ENCODE measurements at regions not wholly inside any gene's neighbourhood (a gene's known extent, or its start where the extent isn't known, plus 50 kb on each side); places are given as distances from the start of the nearest gene placed in this dataset.

GRCh38 chr5:23012842-23013241, 159.7 kb upstream of the CDH12 start:
- no peaks in the 10 kb centered on the region for H3K4me1 ChIP-seq
- intact Hi-C loops (cut with DNase I; ENCODE audit: low total_unique reads): no loop called here
- DNase-seq: no peak
- H3K36me3 ChIP-seq (ENCODE audit: low read depth, missing control alignments): no peaks in the 10 kb centered on the region
- H3K27ac ChIP-seq: no peak overlapping the region
- TF ChIP-seq, protein P1, sequence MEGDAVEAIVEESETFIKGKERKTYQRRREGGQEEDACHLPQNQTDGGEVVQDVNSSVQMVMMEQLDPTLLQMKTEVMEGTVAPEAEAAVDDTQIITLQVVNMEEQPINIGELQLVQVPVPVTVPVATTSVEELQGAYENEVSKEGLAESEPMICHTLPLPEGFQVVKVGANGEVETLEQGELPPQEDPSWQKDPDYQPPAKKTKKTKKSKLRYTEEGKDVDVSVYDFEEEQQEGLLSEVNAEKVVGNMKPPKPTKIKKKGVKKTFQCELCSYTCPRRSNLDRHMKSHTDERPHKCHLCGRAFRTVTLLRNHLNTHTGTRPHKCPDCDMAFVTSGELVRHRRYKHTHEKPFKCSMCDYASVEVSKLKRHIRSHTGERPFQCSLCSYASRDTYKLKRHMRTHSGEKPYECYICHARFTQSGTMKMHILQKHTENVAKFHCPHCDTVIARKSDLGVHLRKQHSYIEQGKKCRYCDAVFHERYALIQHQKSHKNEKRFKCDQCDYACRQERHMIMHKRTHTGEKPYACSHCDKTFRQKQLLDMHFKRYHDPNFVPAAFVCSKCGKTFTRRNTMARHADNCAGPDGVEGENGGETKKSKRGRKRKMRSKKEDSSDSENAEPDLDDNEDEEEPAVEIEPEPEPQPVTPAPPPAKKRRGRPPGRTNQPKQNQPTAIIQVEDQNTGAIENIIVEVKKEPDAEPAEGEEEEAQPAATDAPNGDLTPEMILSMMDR (IDR thresholded peaks at IDR 0.05): no peak
- TF ChIP-seq POLR2A (IDR thresholded peaks at IDR 0.05): no peak
- WGBS, 2 donors: 42 to 46% methylated on average over 5 of the region's 5 CpGs
- H3K27me3 ChIP-seq: no peaks in the 10 kb centered on the region
- no peaks in the 10 kb centered on the region for H3K9me3 ChIP-seq
- H3K4me3 ChIP-seq: peak overlapping the region in 1 of 2 donors; percentile 5

GRCh38 chr5:23007762-23008161, 154.6 kb upstream of the CDH12 start:
- Histone ChIP-seq H3K36me3 (ENCODE audit: low read depth, missing control alignments) (no peaks in the 10 kb centered on the region), H3K27me3 (no peaks in the 10 kb centered on the region), H3K4me1 (no peaks in the 10 kb centered on the region), H3K4me3 (no peak overlapping the region), H3K9me3 (no peaks in the 10 kb centered on the region), H3K27ac (no peak overlapping the region)
- no peak for TF ChIP-seq POLR2A (IDR thresholded peaks at IDR 0.05)
- TF ChIP-seq, protein P1 (IDR thresholded peaks at IDR 0.05): no peak
- no peak for DNase-seq
- intact Hi-C loops (cut with DNase I; ENCODE audit: low total_unique reads): no loop called here
- WGBS, 2 donors: 67 to 92% methylated on average over 1 of the region's 1 CpG

GRCh38 chr5:23007236-23007635, 154.1 kb upstream of the CDH12 start:
- H3K36me3 ChIP-seq (ENCODE audit: low read depth, missing control alignments): no peaks in the 10 kb centered on the region
- DNase-seq: no peak
- H3K9me3 ChIP-seq: no peaks in the 10 kb centered on the region
- H3K27ac ChIP-seq: no peak overlapping the region
- 43 to 64% methylated on average over 1 of the region's 1 CpG for WGBS, 2 donors
- TF ChIP-seq POLR2A (IDR thresholded peaks at IDR 0.05): no peak
- TF ChIP-seq, protein P1 (IDR thresholded peaks at IDR 0.05): no peak
- intact Hi-C loops (cut with DNase I; ENCODE audit: low total_unique reads): no loop called here
- H3K4me3 ChIP-seq: no peak overlapping the region
- no peaks in the 10 kb centered on the region for H3K27me3 ChIP-seq
- no peaks in the 10 kb centered on the region for H3K4me1 ChIP-seq

DNA sequence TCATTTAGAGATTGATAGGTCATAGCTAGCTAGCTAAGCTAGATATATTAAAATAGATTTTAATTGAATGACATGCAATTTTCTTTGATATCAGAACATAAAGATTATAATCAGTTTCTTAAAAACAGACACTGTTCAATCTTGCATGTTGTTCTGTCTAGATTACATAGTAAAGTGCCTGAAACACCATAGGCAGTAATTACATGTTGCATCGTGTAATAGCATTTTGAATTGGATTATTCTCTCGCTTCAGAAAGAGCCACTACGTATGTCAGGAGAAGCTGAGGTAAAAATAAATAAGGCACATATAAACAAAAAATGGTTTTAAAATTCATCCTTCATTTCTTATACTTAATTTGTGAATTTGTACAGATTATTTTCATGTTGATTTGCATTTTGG, 148.0 kb upstream of the CDH12 start:
- Histone ChIP-seq H3K9me3 (no peaks in the 10 kb centered on the region), H3K4me1 (no peaks in the 10 kb centered on the region), H3K4me3 (no peak overlapping the region), H3K27ac (no peak overlapping the region), H3K36me3 (ENCODE audit: low read depth, missing control alignments) (no peaks in the 10 kb centered on the region), H3K27me3 (no peaks in the 10 kb centered on the region)
- WGBS, 2 donors: 94% methylated on average over 3 of the region's 3 CpGs
- no peak for DNase-seq
- no peak for TF ChIP-seq POLR2A (IDR thresholded peaks at IDR 0.05)
- TF ChIP-seq, protein P1 (IDR thresholded peaks at IDR 0.05): no peak
- intact Hi-C loops (cut with DNase I; ENCODE audit: low total_unique reads): no loop called here

GRCh38 chr5:22998774-22999173, 145.6 kb upstream of the CDH12 start:
- TF ChIP-seq POLR2A (IDR thresholded peaks at IDR 0.05): no peak
- TF ChIP-seq, protein P1 (IDR thresholded peaks at IDR 0.05): no peak
- Histone ChIP-seq H3K9me3 (no peaks in the 10 kb centered on the region), H3K27me3 (no peaks in the 10 kb centered on the region), H3K4me1 (no peaks in the 10 kb centered on the region), H3K27ac (no peak overlapping the region), H3K36me3 (ENCODE audit: low read depth, missing control alignments) (no peaks in the 10 kb centered on the region), H3K4me3 (no peak overlapping the region)
- intact Hi-C loops (cut with DNase I; ENCODE audit: low total_unique reads): no loop called here
- WGBS, 2 donors: 57 to 69% methylated on average over 1 of the region's 1 CpG
- no peak for DNase-seq

Data from testis (tissue), 2 donors.